T-cell (primary cell): ENCODE measurements at regions not wholly inside any gene's neighbourhood (a gene's known extent, or its start where the extent isn't known, plus 50 kb on each side); places are given as distances from the start of the nearest gene placed in this dataset.

Experiments used
- ATAC-seq, 4 experiments: fragments of 200-7000 bp in 3 of 4; fragments of 150-1000 bp in 1 of 4; cut with Tn5 transposase; replicated peaks in 1 of 4; 1 replicate in 3 of 4; 2 replicates in 1 of 4; pipeline ENCODE4 v1.10.0; 2021; ENCODE audit warnings: moderate library complexity in 3 of 4, mild to moderate bottlenecking in 2 of 4, moderate number of reproducible peaks in 1 of 4
- CTCF ChIA-PET, 2 donors: fragments of 300-600 bp; sonication (Branson Sonifier 250); formaldehyde crosslinking; loops; one replicate each; lab custom pipeline; 2022; ENCODE audit warnings: antibody characterized with exemption in 2 of 2; lab: Charles Lee
- POLR2A ChIA-PET, 2 donors: fragments of 300-600 bp; sonication (Branson Sonifier 250); formaldehyde crosslinking; loops; one replicate each; lab custom pipeline; 2022; ENCODE audit warnings: antibody characterized with exemption in 2 of 2; lab: Charles Lee
- DNase-seq, 35 experiments: peaks; one replicate each; pipeline versions ENCODE4 v3.0.0 to v3.0.0-alpha.2; 2013 to 2023
- H3K27ac ChIP-seq: one replicate; pipeline ENCODE4 v1.5.1; 2013; ENCODE audit warnings: low read length
- H3K27me3 ChIP-seq, 2 experiments: replicated peaks in 1 of 2; 1 replicate in 1 of 2; 2 replicates in 1 of 2; pipeline versions ENCODE4 v1.6.1 to v1.7.0; 2013; ENCODE audit warnings: low read length in 1 of 2, mixed read lengths in 1 of 2; ENCODE audit not compliant: control insufficient read depth in 2 of 2, insufficient read depth in 2 of 2; ENCODE audit errors: extremely low read depth in 1 of 2
- H3K36me3 ChIP-seq, 2 donors: 1 replicate in 1 of 2; 2 replicates in 1 of 2; pipeline versions ENCODE4 v1.6.1 to v1.7.0; 2013; ENCODE audit warnings: low read length in 1 of 2; ENCODE audit not compliant: control insufficient read depth in 2 of 2, insufficient read depth in 1 of 2; ENCODE audit errors: extremely low read depth in 1 of 2
- H3K4me1 ChIP-seq, 2 experiments: 1 replicate in 1 of 2; 2 replicates in 1 of 2; pipeline versions ENCODE4 v1.6.1 to v1.7.0; 2013; ENCODE audit warnings: low read length in 2 of 2, mixed read lengths in 1 of 2; ENCODE audit not compliant: insufficient read depth in 2 of 2, control insufficient read depth in 1 of 2; ENCODE audit errors: extremely low read depth in 1 of 2
- H3K4me3 ChIP-seq, 2 donors: 1 replicate in 1 of 2; 2 replicates in 1 of 2; pipeline versions ENCODE4 v1.5.1 to v1.7.0; 2013; ENCODE audit warnings: mild to moderate bottlenecking in 2 of 2, low read length in 1 of 2, moderate library complexity in 1 of 2; ENCODE audit not compliant: control insufficient read depth in 1 of 2; ENCODE audit errors: extremely low read depth in 1 of 2
- H3K9me3 ChIP-seq: 2 replicates; pipeline ENCODE4 v1.7.0; 2013
- H3K27ac Mint-ChIP-seq, 2 donors: one replicate each; pipeline ENCODE4 v1.8.0; 2020 to 2021; ENCODE audit warnings: mild to moderate bottlenecking in 2 of 2, mixed read lengths in 2 of 2
- H3K27me3 Mint-ChIP-seq, 2 donors: one replicate each; pipeline ENCODE4 v1.8.0; 2021 to 2022; ENCODE audit warnings: mixed read lengths in 2 of 2
- H3K36me3 Mint-ChIP-seq: one replicate; pipeline ENCODE4 v1.8.0; 2021; ENCODE audit warnings: mixed read lengths
- H3K4me1 Mint-ChIP-seq, 3 donors: one replicate each; pipeline ENCODE4 v1.8.0; 2020 to 2022; ENCODE audit warnings: mixed read lengths in 3 of 3, mild to moderate bottlenecking in 1 of 3
- H3K4me3 Mint-ChIP-seq, 3 donors: one replicate each; pipeline ENCODE4 v1.8.0; 2020 to 2022; ENCODE audit warnings: mild to moderate bottlenecking in 3 of 3, mixed read lengths in 3 of 3, moderate library complexity in 3 of 3
- H3K9me3 Mint-ChIP-seq, 3 donors: one replicate each; pipeline ENCODE4 v1.8.0; 2020 to 2022; ENCODE audit warnings: mixed read lengths in 3 of 3
- WGBS: methylation state at CpG from one replicate; pipeline ENCODE4 v1.1.5; 2013; ENCODE audit warnings: missing lambda C conversion rate; ENCODE audit not compliant: insufficient coverage; 5-methylcytosine and 5-hydroxymethylcytosine counted together

DNA sequence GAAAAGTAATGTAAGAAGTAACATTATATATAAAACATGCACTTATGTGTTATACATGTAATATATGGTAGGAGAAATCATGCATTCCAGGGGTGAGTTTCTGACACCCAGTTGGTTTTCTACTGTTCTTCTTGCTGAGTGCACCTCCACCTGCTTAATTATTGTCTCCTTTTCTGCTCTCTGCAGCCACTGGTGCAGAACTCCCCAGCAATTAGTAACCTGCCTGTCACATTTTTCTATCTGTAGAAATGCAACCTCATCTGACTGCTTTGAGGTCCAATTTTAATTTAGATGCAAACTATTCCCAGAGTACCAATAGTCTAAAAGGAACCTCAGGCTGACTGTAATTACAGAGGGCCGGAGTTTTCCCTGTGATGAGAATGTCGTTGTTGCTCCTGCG lies 842.1 kb downstream of the AACS start:
- Histone ChIP-seq H3K36me3 (no peaks in the 10 kb centered on the region), H3K4me1 (no peaks in the 10 kb centered on the region), H3K9me3 (no peaks in the 10 kb centered on the region), H3K27me3 (no peaks in the 10 kb centered on the region), H3K4me3 (no peak overlapping the region), H3K27ac (no peak overlapping the region)
- POLR2A ChIA-PET = no interaction called here
- Mint-ChIP-seq H3K4me1 (no peaks in the 10 kb centered on the region), H3K27ac (no peak overlapping the region), H3K27me3 (no peaks in the 10 kb centered on the region), H3K4me3 (no peak overlapping the region), H3K36me3 (no peaks in the 10 kb centered on the region), H3K9me3 (peaks cover 7 to 16% (median 12%) of the 10 kb centered on the region in 3 donors)
- WGBS = 86% methylated on average over 1 of the region's 3 CpGs
- CTCF ChIA-PET = no interaction called here
- ATAC-seq (no peak), DNase-seq (no peak)

DNA sequence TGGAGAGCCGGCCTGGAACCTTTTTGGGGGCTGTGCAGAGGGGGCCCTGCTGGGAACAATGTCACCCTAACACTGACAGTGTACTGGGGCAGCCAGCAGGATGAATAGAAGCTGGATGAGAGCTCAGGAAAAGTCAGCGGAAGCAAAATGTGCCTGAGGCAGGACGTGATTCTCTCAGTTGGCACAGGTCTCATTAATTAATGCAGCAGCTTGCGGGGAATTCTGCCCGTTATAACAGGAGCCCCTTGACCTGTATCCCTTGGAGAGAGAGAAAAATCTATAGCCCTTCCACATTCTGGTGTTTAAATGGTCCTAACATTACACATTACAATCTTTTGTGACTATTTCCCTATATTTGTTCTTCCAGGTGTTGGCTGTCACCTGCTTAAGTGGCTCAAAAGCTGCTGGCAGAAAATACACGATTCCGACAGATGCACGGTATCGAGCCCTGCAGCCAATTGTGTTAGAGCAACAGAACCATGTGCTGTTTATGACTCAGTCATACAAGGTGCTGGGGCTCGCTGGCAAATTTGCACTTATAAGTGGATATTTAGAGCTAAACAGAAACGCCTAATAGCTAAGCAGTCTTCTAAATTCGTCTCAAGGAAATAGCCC lies 854.7 kb downstream of the AACS start:
- WGBS = 89% methylated on average over 10 of the region's 12 CpGs
- Histone ChIP-seq H3K36me3 (no peaks in the 10 kb centered on the region), H3K4me1 (no peaks in the 10 kb centered on the region), H3K4me3 (no peak overlapping the region), H3K27ac (no peak overlapping the region), H3K27me3 (no peaks in the 10 kb centered on the region), H3K9me3 (no peaks in the 10 kb centered on the region)
- POLR2A ChIA-PET = no interaction called here
- H3K36me3 Mint-ChIP-seq = no peaks in the 10 kb centered on the region
- peaks cover 0 to 12% (median 4%) of the 10 kb centered on the region in 3 donors for H3K9me3 Mint-ChIP-seq
- DNase-seq (no peak), ATAC-seq (no peak)
- no peaks in the 10 kb centered on the region for H3K4me1 Mint-ChIP-seq
- H3K27me3 Mint-ChIP-seq = no peaks in the 10 kb centered on the region
- CTCF ChIA-PET = no interaction called here
- no peak overlapping the region for H3K27ac Mint-ChIP-seq
- no peak overlapping the region for H3K4me3 Mint-ChIP-seq

DNA sequence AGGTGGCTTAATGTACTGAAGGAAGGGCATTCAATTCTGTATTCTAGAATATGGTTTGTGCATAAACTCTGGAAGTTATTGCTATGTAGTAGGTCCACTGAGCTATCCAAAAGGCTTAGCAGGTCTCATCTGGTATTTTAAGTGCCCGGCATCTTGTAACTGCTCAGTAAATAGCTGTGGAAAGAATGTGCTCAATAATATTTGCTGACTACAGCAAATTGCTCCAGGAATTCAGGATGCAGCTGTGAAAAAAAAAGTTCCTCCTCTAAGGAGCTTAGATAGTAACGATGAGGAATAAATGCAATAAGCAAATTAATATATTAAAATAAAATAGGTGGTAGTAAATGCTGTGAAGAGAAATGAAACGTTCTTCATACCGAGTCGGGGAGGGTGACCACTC lies 857.1 kb downstream of the AACS start:
- no peaks in the 10 kb centered on the region for H3K27me3 ChIP-seq
- CTCF ChIA-PET = no interaction called here
- Mint-ChIP-seq H3K4me1 (no peaks in the 10 kb centered on the region), H3K9me3 (peaks cover 0 to 12% (median 4%) of the 10 kb centered on the region in 3 donors), H3K4me3 (no peak overlapping the region), H3K27me3 (no peaks in the 10 kb centered on the region), H3K36me3 (no peaks in the 10 kb centered on the region), H3K27ac (no peak overlapping the region)
- DNase-seq = no peak
- POLR2A ChIA-PET = no interaction called here
- H3K27ac ChIP-seq = no peak overlapping the region
- WGBS = 40% methylated on average over 1 of the region's 5 CpGs
- no peaks in the 10 kb centered on the region for H3K4me1 ChIP-seq
- no peaks in the 10 kb centered on the region for H3K9me3 ChIP-seq
- H3K36me3 ChIP-seq = no peaks in the 10 kb centered on the region
- ATAC-seq = no peak
- H3K4me3 ChIP-seq = no peak overlapping the region

DNA sequence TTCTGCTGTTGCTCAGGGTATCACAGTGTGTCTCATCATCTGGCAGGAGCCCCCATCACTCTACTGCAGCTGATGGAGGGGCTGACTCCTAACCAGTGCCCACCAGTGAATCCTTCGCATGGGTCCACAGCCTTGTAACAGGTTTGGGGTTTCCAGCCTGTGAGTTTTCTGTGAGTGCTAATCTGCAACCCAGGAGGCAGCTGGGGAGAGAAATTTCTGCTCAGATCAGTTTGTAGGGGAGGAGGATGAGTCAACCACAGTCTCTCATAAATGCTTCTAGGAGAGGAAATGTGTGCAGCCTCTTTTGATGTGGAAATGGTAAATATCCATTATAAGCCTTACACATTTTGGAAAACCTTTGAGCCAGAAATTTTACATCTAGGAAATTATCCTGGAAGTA lies 871.3 kb downstream of the AACS start:
- DNase-seq (no peak), ATAC-seq (no peak)
- no peak overlapping the region for H3K27ac Mint-ChIP-seq
- Histone ChIP-seq H3K27ac (no peak overlapping the region), H3K4me1 (no peaks in the 10 kb centered on the region), H3K27me3 (no peaks in the 10 kb centered on the region), H3K36me3 (no peaks in the 10 kb centered on the region), H3K4me3 (no peak overlapping the region), H3K9me3 (no peaks in the 10 kb centered on the region)
- 100% methylated on average over 1 of the region's 1 CpG for WGBS
- POLR2A ChIA-PET = no interaction called here
- peaks cover 0 to 11% (median 6%) of the 10 kb centered on the region in 3 donors for H3K9me3 Mint-ChIP-seq
- H3K4me3 Mint-ChIP-seq = no peak overlapping the region
- no peaks in the 10 kb centered on the region for H3K36me3 Mint-ChIP-seq
- no peaks in the 10 kb centered on the region for H3K27me3 Mint-ChIP-seq
- no peaks in the 10 kb centered on the region for H3K4me1 Mint-ChIP-seq
- CTCF ChIA-PET = no interaction called here

DNA sequence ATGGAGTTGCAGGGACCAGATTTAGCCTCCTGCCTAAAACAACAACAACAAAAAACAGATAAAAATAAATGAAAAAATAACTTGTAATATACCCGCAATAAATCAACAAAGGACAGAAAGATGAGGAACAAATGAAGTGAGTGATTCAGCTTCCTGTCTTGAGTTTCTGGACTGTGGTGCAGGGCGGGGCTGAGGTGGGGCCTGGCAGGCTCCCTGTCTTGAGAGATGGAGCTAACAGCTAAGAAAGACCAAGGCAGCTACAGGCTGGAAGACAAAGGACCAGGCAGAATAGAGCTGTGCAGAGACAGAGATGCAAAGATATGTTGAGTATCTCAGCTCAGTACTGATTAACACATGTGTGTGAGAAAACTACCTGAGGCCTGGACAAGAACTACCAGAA lies 879.2 kb downstream of the AACS start:
- Histone ChIP-seq H3K27me3 (no peaks in the 10 kb centered on the region), H3K4me1 (no peaks in the 10 kb centered on the region), H3K9me3 (no peaks in the 10 kb centered on the region), H3K27ac (no peak overlapping the region), H3K4me3 (no peak overlapping the region), H3K36me3 (no peaks in the 10 kb centered on the region)
- ATAC-seq (no peak), DNase-seq (no peak)
- ChIA-PET POLR2A (no interaction called here), CTCF (no interaction called here)
- H3K4me3 Mint-ChIP-seq = no peak overlapping the region
- 65% methylated on average over 1 of the region's 2 CpGs for WGBS
- no peaks in the 10 kb centered on the region for H3K36me3 Mint-ChIP-seq
- no peaks in the 10 kb centered on the region for H3K27me3 Mint-ChIP-seq
- H3K4me1 Mint-ChIP-seq = no peaks in the 10 kb centered on the region
- H3K27ac Mint-ChIP-seq = no peak overlapping the region
- H3K9me3 Mint-ChIP-seq = peaks cover 0 to 4% (median 0%) of the 10 kb centered on the region in 3 donors

DNA sequence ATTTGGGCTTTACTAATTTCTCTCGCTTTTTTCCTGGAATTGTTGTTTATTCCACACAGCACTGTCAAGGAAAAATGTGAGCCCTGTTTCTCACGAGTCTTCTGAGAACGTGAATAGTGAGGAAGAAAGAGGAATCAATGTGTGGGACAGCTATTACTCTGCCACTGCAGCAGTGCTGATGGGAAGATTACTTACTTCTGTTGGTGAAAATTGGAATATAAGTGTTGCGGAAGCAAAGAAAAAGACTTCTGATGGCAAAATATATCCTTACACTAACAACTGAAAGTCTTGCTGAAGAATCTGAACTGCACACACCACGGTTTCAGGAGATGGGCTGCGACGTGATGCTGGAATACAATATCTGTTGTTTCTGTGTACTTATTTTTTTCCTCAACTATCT lies 884.2 kb downstream of the AACS start:
- DNase-seq (no peak), ATAC-seq (no peak)
- Histone ChIP-seq H3K4me1 (no peaks in the 10 kb centered on the region), H3K4me3 (no peak overlapping the region), H3K27me3 (peaks cover 0 to 3% of the 10 kb centered on the region in 2 experiments), H3K9me3 (no peaks in the 10 kb centered on the region), H3K36me3 (no peaks in the 10 kb centered on the region), H3K27ac (no peak overlapping the region)
- Mint-ChIP-seq H3K4me1 (no peaks in the 10 kb centered on the region), H3K4me3 (no peak overlapping the region), H3K9me3 (peaks cover 2 to 16% (median 7%) of the 10 kb centered on the region in 3 donors), H3K36me3 (no peaks in the 10 kb centered on the region), H3K27ac (no peak overlapping the region), H3K27me3 (no peaks in the 10 kb centered on the region)
- no CpG with 5 or more reads among the region's 7 CpGs for WGBS
- CTCF ChIA-PET = no interaction called here
- POLR2A ChIA-PET = interaction anchor here in 1 of 2 donors (0.7 kb wide), 1 partner anchor 9 kb away, joined by 5 read pairs; no protein-coding TSS in a partner anchor

DNA sequence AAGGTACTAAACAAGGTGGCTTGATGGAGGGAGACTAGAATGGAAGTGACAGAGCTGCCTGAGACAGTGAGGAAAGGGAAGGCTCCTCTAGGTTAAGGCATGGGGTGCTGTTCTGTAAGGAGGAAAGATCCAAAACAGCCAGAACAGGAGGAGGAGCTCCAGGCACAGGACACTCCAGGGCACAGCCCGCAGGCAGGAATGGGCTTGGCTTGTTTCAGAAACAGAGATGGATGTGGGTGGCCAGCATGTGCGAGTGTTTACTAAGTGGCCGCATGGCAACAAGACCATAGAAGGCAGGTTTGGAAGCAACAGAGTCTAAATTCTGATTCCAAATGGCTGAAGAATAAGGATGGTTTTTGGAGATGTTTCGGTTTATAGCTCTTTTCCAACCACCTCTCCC lies 889.1 kb downstream of the AACS start:
- H3K9me3 Mint-ChIP-seq = peaks cover 2 to 28% (median 14%) of the 10 kb centered on the region in 3 donors
- Histone ChIP-seq H3K9me3 (no peaks in the 10 kb centered on the region), H3K4me3 (no peak overlapping the region), H3K27ac (no peak overlapping the region), H3K36me3 (no peaks in the 10 kb centered on the region), H3K4me1 (no peaks in the 10 kb centered on the region), H3K27me3 (peaks cover 0 to 3% of the 10 kb centered on the region in 2 experiments)
- H3K4me3 Mint-ChIP-seq = no peak overlapping the region
- no peaks in the 10 kb centered on the region for H3K4me1 Mint-ChIP-seq
- no peaks in the 10 kb centered on the region for H3K27me3 Mint-ChIP-seq
- H3K27ac Mint-ChIP-seq = no peak overlapping the region
- DNase-seq (no peak), ATAC-seq (no peak)
- no peaks in the 10 kb centered on the region for H3K36me3 Mint-ChIP-seq
- ChIA-PET CTCF (no interaction called here), POLR2A (no interaction called here)
- 100% methylated on average over 2 of the region's 4 CpGs for WGBS
